K562 (cell line): ENCODE measurements at regions not wholly inside any gene's neighbourhood (a gene's known extent, or its start where the extent isn't known, plus 50 kb on each side); places are given as distances from the start of the nearest gene placed in this dataset.

ENCODE experiments used
- ATAC-seq: fragments of 200-7000 bp; cut with Tn5 transposase; 3 replicates; pipeline ENCODE4 v1.9.1; 2020; ENCODE audit warnings: moderate library complexity
- BruUV-seq: library from RNA; stranded (reverse); fragments of 400-500 nt; replicated peaks from 2 replicates; lab custom pipeline; 2021; lab: Mats Ljungman, UMichigan
- CTCF ChIA-PET: fragments of 300-600 bp; formaldehyde crosslinking; extraction: SDS; loops from one replicate; lab custom pipeline; 2021; ENCODE audit warnings: low intra/inter-chr PET ratio; lab: Yijun Ruan, JAX
- POLR2A ChIA-PET: fragments of 300-600, 350-650 bp; sonication (Branson Sonifier 250); formaldehyde crosslinking; extraction: SDS; loops from one replicate; lab custom pipeline; 2021; ENCODE audit warnings: antibody characterized with exemption, inconsistent platforms; lab: Yijun Ruan, JAX
- DNase-seq, 4 experiments: peaks; one replicate each; pipeline versions ENCODE4 v3.0.0 to v3.0.0-alpha.2; 2011 to 2018; ENCODE audit warnings: low spot score in 3 of 4, mixed read lengths in 3 of 4; ENCODE audit errors: extremely low read depth in 1 of 4
- FAIRE-seq: peaks from 2 replicates; lab custom pipeline; 2011; peaks lifted over from hg19 to GRCh38; lab: Jason Lieb, UNC
- H2AFZ ChIP-seq: 2 replicates; pipeline ENCODE4 v1.6.0; 2011; ENCODE audit warnings: low read depth, low read length, control low read depth, inconsistent platforms
- H3K27ac ChIP-seq: fragments of 200-600 bp; 3 replicates; pipeline ENCODE4 v1.8.0; 2011; ENCODE audit warnings: low read depth, mild to moderate bottlenecking, control low read depth, inconsistent platforms, low read length, moderate library complexity, mixed read lengths; ENCODE audit errors: extremely low read depth
- H3K27me3 ChIP-seq, 2 experiments: fragments of 300-600 bp in 1 of 2; 2 replicates in 1 of 2; 3 replicates in 1 of 2; pipeline versions ENCODE4 v1.6.0 to v1.8.0; 2011; ENCODE audit warnings: inconsistent platforms in 2 of 2, low read length in 2 of 2, mild to moderate bottlenecking in 1 of 2, mixed read lengths in 1 of 2, moderate library complexity in 1 of 2; ENCODE audit not compliant: control insufficient read depth in 2 of 2, insufficient read depth in 2 of 2
- H3K36me3 ChIP-seq: fragments of 300-600 bp; 3 replicates; pipeline ENCODE4 v1.8.0; 2011; ENCODE audit warnings: mild to moderate bottlenecking, low read length, inconsistent platforms; ENCODE audit not compliant: control insufficient read depth, insufficient read depth
- H3K4me1 ChIP-seq, 2 experiments: fragments of 200-600 bp in 1 of 2; replicated peaks in 1 of 2; 2 replicates in 1 of 2; 3 replicates in 1 of 2; pipeline versions ENCODE4 v1.5.1 to v1.8.0; 2011; ENCODE audit warnings: inconsistent platforms in 2 of 2, low read length in 2 of 2, mild to moderate bottlenecking in 1 of 2, mixed read lengths in 1 of 2, moderate library complexity in 1 of 2; ENCODE audit not compliant: control insufficient read depth in 2 of 2, insufficient read depth in 2 of 2
- H3K4me2 ChIP-seq: 2 replicates; pipeline ENCODE4 v1.6.1; 2011; ENCODE audit warnings: low read length, control low read depth, inconsistent platforms, mixed read lengths; ENCODE audit not compliant: insufficient read depth
- H3K4me3 ChIP-seq: fragments of 200-600 bp; sonication (generic), shearing (Covaris generic); 2 replicates; pipeline ENCODE4 v1.5.1; 2016; ENCODE audit warnings: control low read depth, inconsistent platforms
- H3K79me2 ChIP-seq: fragments of 200-600 bp; 3 replicates; pipeline ENCODE4 v1.8.0; 2011; ENCODE audit warnings: low read length, inconsistent platforms; ENCODE audit not compliant: control insufficient read depth, insufficient read depth
- H3K9ac ChIP-seq, 2 experiments: 2 replicates each; pipeline versions ENCODE4 v1.6.0 to v1.6.1; 2011; ENCODE audit warnings: low read depth in 2 of 2, low read length in 2 of 2, control low read depth in 1 of 2, inconsistent platforms in 1 of 2, mild to moderate bottlenecking in 1 of 2, mixed read lengths in 1 of 2; ENCODE audit not compliant: insufficient read depth in 1 of 2
- H3K9me1 ChIP-seq: one replicate; pipeline ENCODE4 v1.6.0; 2011; ENCODE audit warnings: inconsistent platforms, mild to moderate bottlenecking, low read length, moderate library complexity; ENCODE audit not compliant: control insufficient read depth, insufficient read depth
- H3K9me3 ChIP-seq: replicated peaks from 2 replicates; pipeline ENCODE4 v1.5.1; 2011; ENCODE audit warnings: low read depth, low read length, inconsistent platforms; ENCODE audit not compliant: control insufficient read depth, insufficient read depth
- H4K20me1 ChIP-seq: replicated peaks from 2 replicates; pipeline ENCODE4 v1.6.1; 2011; ENCODE audit warnings: low read length, inconsistent platforms, mixed read lengths; ENCODE audit not compliant: control insufficient read depth, insufficient read depth
- FOXA3 ChIP-seq, 2 experiments: fragments of 450-650 bp in 1 of 2; sonication (generic) in 1 of 2; formaldehyde crosslinking; IDR thresholded peaks in 1 of 2; conservative IDR thresholded peaks in 1 of 2; 2 replicates each; pipeline versions ENCODE4 v1.4.0 to v1.8.0; 2020 to 2022; ENCODE audit warnings: mild to moderate bottlenecking in 2 of 2, missing genetic modification reagents in 1 of 2
- HNRNPK ChIP-seq: fragments of 200-400 bp; formaldehyde crosslinking; IDR thresholded peaks from one replicate; pipeline ENCODE4 v1.6.1; 2018; ENCODE audit warnings: mild to moderate bottlenecking, low read depth, low read length; ENCODE audit not compliant: poor library complexity, severe bottlenecking
- LCOR ChIP-seq: sonication (generic); formaldehyde crosslinking; IDR thresholded peaks from 2 replicates; pipeline ENCODE4 v1.8.0; 2022; ENCODE audit warnings: mild to moderate bottlenecking, missing genetic modification reagents
- NCOA4 ChIP-seq: fragments of 450-650 bp; IDR thresholded peaks from 2 replicates; pipeline ENCODE4 v1.6.1; 2018; ENCODE audit warnings: mild to moderate bottlenecking; ENCODE audit not compliant: partially characterized antibody
- POLR2B ChIP-seq: fragments of 450-650 bp; IDR thresholded peaks from 2 replicates; pipeline ENCODE4 v1.6.1; 2018; ENCODE audit warnings: low read depth; ENCODE audit not compliant: partially characterized antibody
- RBM15 ChIP-seq: fragments of 200-400 bp; formaldehyde crosslinking; IDR thresholded peaks from 2 replicates; pipeline ENCODE4 v1.6.1; 2018; ENCODE audit warnings: mild to moderate bottlenecking, low read length, moderate library complexity; ENCODE audit not compliant: insufficient read depth
- RERE ChIP-seq: sonication (generic); formaldehyde crosslinking; IDR thresholded peaks from 2 replicates; pipeline ENCODE4 v1.8.0; 2023; ENCODE audit warnings: missing genetic modification reagents, mild to moderate bottlenecking, borderline replicate concordance
- SMAD1 ChIP-seq: fragments of 150-350 bp; IDR thresholded peaks from 2 replicates; pipeline ENCODE4 v1.6.1; 2014; ENCODE audit warnings: low read length, low read depth; ENCODE audit not compliant: partially characterized antibody
- SMARCB1 ChIP-seq: IDR thresholded peaks from 2 replicates; pipeline ENCODE4 v1.6.1; 2011; ENCODE audit warnings: improper control_type of control experiment, low read depth; ENCODE audit not compliant: insufficient read length
- SRSF1 ChIP-seq: fragments of 200-400 bp; formaldehyde crosslinking; IDR thresholded peaks from 2 replicates; pipeline ENCODE4 v1.6.1; 2017; ENCODE audit warnings: mild to moderate bottlenecking, low read depth, low read length, moderate library complexity
- TAF9B ChIP-seq: fragments of 450-650 bp; IDR thresholded peaks from 2 replicates; pipeline ENCODE4 v1.6.1; 2018; ENCODE audit warnings: mild to moderate bottlenecking; ENCODE audit not compliant: partially characterized antibody
- ZNF124 ChIP-seq: sonication (generic); formaldehyde crosslinking; IDR thresholded peaks from 2 replicates; pipeline ENCODE4 v1.8.1; 2022; ENCODE audit warnings: missing genetic modification reagents
- ZNF282 ChIP-seq: sonication (generic); formaldehyde crosslinking; IDR thresholded peaks from 2 replicates; pipeline ENCODE4 v1.8.1; 2023; ENCODE audit warnings: missing genetic modification reagents
- ZNF57 ChIP-seq: fragments of 450-650 bp; formaldehyde crosslinking; IDR thresholded peaks from 2 replicates; pipeline ENCODE4 v1.4.0; 2020; ENCODE audit warnings: mild to moderate bottlenecking, moderate library complexity
- ZNF695 ChIP-seq: fragments of 450-650 bp; formaldehyde crosslinking; IDR thresholded peaks from 2 replicates; pipeline ENCODE4 v1.4.0; 2020; ENCODE audit warnings: mild to moderate bottlenecking, moderate library complexity
- WGBS: fragments of 100-300 bp; shearing (Covaris generic); methylation state at CpG from one replicate; pipeline ENCODE4 v1.1.6; 2016; ENCODE audit warnings: low coverage, mixed read lengths; ENCODE audit not compliant: insufficient coverage; ENCODE audit errors: missing lambda C conversion rate; 5-methylcytosine and 5-hydroxymethylcytosine counted together
- in situ Hi-C: fragments of 300-500 bp; cut with MboI; formaldehyde crosslinking; loops from 4 replicates; pipeline ENCODE4 v1.15.0; 2018; ENCODE audit warnings: inconsistent platforms, mixed read lengths
- intact Hi-C: fragments of 100-400 bp; cut with micrococcal nuclease; formaldehyde crosslinking; loops from 2 replicates; pipeline ENCODE4 v1.14.2; 2022

GRCh38 chr14:30417121-30417520, 141.8 kb upstream of the G2E3 start (continued):
- TF ChIP-seq RBM15, result no peak
- TF ChIP-seq SMARCB1, result no peak
- no peak for TF ChIP-seq NCOA4
- no peak for TF ChIP-seq LCOR
- TF ChIP-seq HNRNPK, result no peak
- TF ChIP-seq ZNF695 (CRISPR knock-in tag), result no peak
- TF ChIP-seq TAF9B, result no peak

GRCh38 chr14:30417999-30418398, 141.0 kb upstream of the G2E3 start:
- H3K9me3 ChIP-seq, result peaks cover 3% of the 10 kb centered on the region; the same call in 1 of the 2 replicates
- in situ Hi-C loops, result no loop called here
- no peak overlapping the region for H3K4me2 ChIP-seq
- ATAC-seq (no peak), FAIRE-seq (no peak), DNase-seq (no peak)
- no peaks in the 10 kb centered on the region for H3K27me3 ChIP-seq
- no peaks in the 10 kb centered on the region for H3K36me3 ChIP-seq
- H3K9me1 ChIP-seq, result no peaks in the 10 kb centered on the region
- H2AFZ ChIP-seq, result no peak overlapping the region
- CTCF ChIA-PET, result no interaction called here
- H3K27ac ChIP-seq, result no peak overlapping the region
- no peak overlapping the region for H3K9ac ChIP-seq
- no peaks in the 10 kb centered on the region for H3K79me2 ChIP-seq
- no TSS peak for BruUV-seq
- POLR2A ChIA-PET, result no interaction called here
- 10% methylated on average over 1 of the region's 1 CpG for WGBS
- intact Hi-C loops, result no loop called here
- no peak overlapping the region for H3K4me3 ChIP-seq
- H4K20me1 ChIP-seq, result no peaks in the 10 kb centered on the region
- H3K4me1 ChIP-seq, result no peaks in the 10 kb centered on the region
- no peak for TF ChIP-seq FOXA3 (CRISPR knock-in tag; conservative IDR thresholded peaks at IDR 0.05 in 1 of 2, IDR thresholded peaks at IDR 0.05 in 1 of 2)
- no peak for TF ChIP-seq POLR2B
- no peak for TF ChIP-seq SMAD1
- no peak for TF ChIP-seq TAF9B
- no peak for TF ChIP-seq ZNF57 (CRISPR knock-in tag)
- TF ChIP-seq RERE (CRISPR knock-in tag), result no peak
- no peak for TF ChIP-seq ZNF124 (CRISPR knock-in tag)
- TF ChIP-seq ZNF282 (CRISPR knock-in tag), result no peak
- TF ChIP-seq ZNF695 (CRISPR knock-in tag), result no peak
- no peak for TF ChIP-seq SRSF1
